ENCODE measurements at regions not wholly inside any gene's neighbourhood (a gene's known extent, or its start where the extent isn't known, plus 50 kb on each side); places are given as distances from the start of the nearest gene placed in this dataset.
"Not testable (repeated sequence)": the region's sequence is repeated elsewhere in the genome, so short reads cannot be mapped to it uniquely, and the experiment has no call there.

- Histone ChIP-seq H3K4me3 (no peak overlapping the region), H3K4me1 (ENCODE audit: control insufficient read depth in 1 of 2, low read depth in 2 of 2) (peaks cover 6 to 15% of the 10 kb centered on the region in 2 donors), H3K27ac (no peak overlapping the region), H3K36me3 (no peaks in the 10 kb centered on the region), H3K27me3 (replicated peaks; ENCODE audit: insufficient read depth) (no peaks in the 10 kb centered on the region), H3K9me3 (no peaks in the 10 kb centered on the region)
- ATAC-seq (ENCODE audit: insufficient number of reproducible peaks, low FRiP score, low read depth), result no peak
- DNase-seq (ENCODE audit: low spot score), result no peak
- TF ChIP-seq CTCF (IDR thresholded peaks at IDR 0.05), result no peak
These were observed 92.1 kb downstream of the NPIPB11 start for GRCh38 chr16:29314292-29314934.

- no peak overlapping the region for H3K4me3 ChIP-seq
- H3K27ac ChIP-seq, result no peak overlapping the region
These were observed 92.9 kb downstream of the NPIPB11 start for GRCh38 chr16:29313559-29314048.

GRCh38 chr16:29312835-29313558 is 93.5 kb downstream of the NPIPB11 start:
- Histone ChIP-seq H3K4me3 (no peak overlapping the region), H3K27me3 (replicated peaks; ENCODE audit: insufficient read depth) (no peaks in the 10 kb centered on the region), H3K27ac (no peak overlapping the region), H3K36me3 (no peaks in the 10 kb centered on the region), H3K4me1 (ENCODE audit: control insufficient read depth in 1 of 2, low read depth in 2 of 2) (peaks cover 5 to 15% of the 10 kb centered on the region in 2 donors), H3K9me3 (no peaks in the 10 kb centered on the region)
- no peak for DNase-seq (ENCODE audit: low spot score)
- TF ChIP-seq CTCF (IDR thresholded peaks at IDR 0.05), result no peak
- no peak for ATAC-seq (ENCODE audit: insufficient number of reproducible peaks, low FRiP score, low read depth)

More at GRCh38 chr16:29313559-29314048, 92.9 kb downstream of the NPIPB11 start:
- DNase-seq (ENCODE audit: low spot score) (no peak), ATAC-seq (ENCODE audit: insufficient number of reproducible peaks, low FRiP score, low read depth) (no peak)
- H3K27me3 ChIP-seq (replicated peaks; ENCODE audit: insufficient read depth), result no peaks in the 10 kb centered on the region
- no peak for TF ChIP-seq CTCF (IDR thresholded peaks at IDR 0.05)
- H3K36me3 ChIP-seq, result no peaks in the 10 kb centered on the region
- no peaks in the 10 kb centered on the region for H3K9me3 ChIP-seq
- H3K4me1 ChIP-seq (ENCODE audit: control insufficient read depth in 1 of 2, low read depth in 2 of 2), result peaks cover 6 to 15% of the 10 kb centered on the region in 2 donors

- not testable (repeated sequence) for H3K27ac ChIP-seq; H3K27me3 ChIP-seq (replicated peaks; ENCODE audit: insufficient read depth); H3K4me3 ChIP-seq; H3K9me3 ChIP-seq; ATAC-seq (ENCODE audit: insufficient number of reproducible peaks, low FRiP score, low read depth); DNase-seq (ENCODE audit: low spot score); H3K36me3 ChIP-seq
- peaks cover 3 to 15% of the 10 kb centered on the region in 2 donors for H3K4me1 ChIP-seq (ENCODE audit: control insufficient read depth in 1 of 2, low read depth in 2 of 2)
These were observed 94.2 kb downstream of the NPIPB11 start for GRCh38 chr16:29312345-29312675.

- no peak overlapping the region for H3K4me3 ChIP-seq
- no peaks in the 10 kb centered on the region for H3K27me3 ChIP-seq (replicated peaks; ENCODE audit: insufficient read depth)
- H3K9me3 ChIP-seq, result no peaks in the 10 kb centered on the region
- no peaks in the 10 kb centered on the region for H3K36me3 ChIP-seq
- DNase-seq (ENCODE audit: low spot score) (no peak), ATAC-seq (ENCODE audit: insufficient number of reproducible peaks, low FRiP score, low read depth) (no peak)
- no peak for TF ChIP-seq CTCF (IDR thresholded peaks at IDR 0.05)
- H3K27ac ChIP-seq, result peak overlapping the region in 1 of 2 donors; percentile 52
- peaks cover 3 to 15% of the 10 kb centered on the region in 2 donors for H3K4me1 ChIP-seq (ENCODE audit: control insufficient read depth in 1 of 2, low read depth in 2 of 2)
These were observed 94.8 kb downstream of the NPIPB11 start for GRCh38 chr16:29311461-29312344.

Measured in thoracic aorta (tissue), 2 donors.